ENCODE measurements at regions not wholly inside any gene's neighbourhood (a gene's known extent, or its start where the extent isn't known, plus 50 kb on each side); places are given as distances from the start of the nearest gene placed in this dataset.

DNA sequence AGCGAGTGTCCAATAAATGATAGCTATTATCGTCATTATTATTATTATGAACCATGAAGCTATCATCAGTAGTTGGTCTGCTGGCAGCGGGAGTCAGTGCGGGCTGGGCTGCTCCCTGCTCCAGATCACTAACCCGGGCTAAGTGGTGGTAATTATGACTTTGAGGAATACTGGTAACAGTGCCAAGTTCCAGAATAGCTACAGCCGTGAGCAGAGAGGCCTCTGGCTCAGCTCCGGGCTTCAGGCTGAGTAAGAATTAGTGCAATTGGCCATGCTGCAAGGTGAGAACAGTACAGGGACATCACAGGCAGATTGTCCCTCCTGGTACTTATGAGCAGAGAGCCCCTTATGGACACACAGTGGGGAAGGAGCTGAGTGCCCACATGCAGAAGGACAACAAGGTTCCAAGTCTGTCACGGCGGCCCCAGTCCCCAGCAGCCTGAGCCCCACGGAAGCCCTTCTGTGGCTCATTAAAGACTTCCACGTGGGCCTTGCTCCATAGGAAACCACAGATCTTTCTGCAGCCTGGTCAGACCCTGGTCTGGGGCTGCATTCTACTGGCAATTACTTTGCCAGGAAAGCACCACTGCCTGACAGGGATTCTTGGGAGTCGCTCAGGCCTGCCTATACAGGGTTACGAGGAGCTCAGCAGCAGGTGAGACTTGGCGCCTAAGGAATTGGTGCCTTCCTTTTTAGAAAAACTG lies 235.1 kb downstream of the RRAGC start:
- Histone ChIP-seq H2AFZ (ENCODE audit: low read depth, low read length, poor library complexity, severe bottlenecking) (no peak overlapping the region), H3K9me2 (ENCODE audit: insufficient read depth) (no peaks in the 10 kb centered on the region), H3K4me2 (ENCODE audit: low read length) (no peak overlapping the region), H4K20me1 (ENCODE audit: insufficient read depth) (no peaks in the 10 kb centered on the region), H3K27me3 (ENCODE audit: insufficient read depth, low read length) (peaks cover 3% of the 10 kb centered on the region; the same call in 1 of the 2 replicates), H3K79me2 (ENCODE audit: insufficient read depth, low read length) (no peaks in the 10 kb centered on the region), H3K36me3 (ENCODE audit: control insufficient read depth in 1 of 2, insufficient read depth in 2 of 2, low read length in 2 of 2) (no peaks in the 10 kb centered on the region), H3K9me3 (ENCODE audit: control insufficient read depth in 1 of 2, insufficient read depth in 1 of 2, low read depth in 1 of 2, low read length in 2 of 2) (no peaks in the 10 kb centered on the region), H3K4me1 (ENCODE audit: control insufficient read depth in 1 of 2, insufficient read depth in 2 of 2, low read length in 2 of 2) (no peaks in the 10 kb centered on the region), H3K9ac (ENCODE audit: low read length) (no peak overlapping the region), H3K27ac (ENCODE audit: low read depth, low read length) (no peak overlapping the region), H3K4me3 (replicated peaks in 1 of 2; ENCODE audit: low read depth in 1 of 2, low read length in 2 of 2) (no peak overlapping the region)
- ATAC-seq: no peak
- ChIA-PET CTCF (no interaction called here), POLR2A (no interaction called here), RAD21 (ENCODE audit: low non-redundant PET in 1 of 2, low total read pairs in 2 of 2, uncharacterized antibody in 2 of 2, unreplicated experiment in 2 of 2) (no interaction called here)
- no TSS peak for BruUV-seq (replicated peaks)
- intact Hi-C loops (cut with micrococcal nuclease): no loop called here
- no peak for DNase-seq (ENCODE audit: low read depth, low spot score)
- TF ChIP-seq REST (IDR thresholded peaks at IDR 0.05; ENCODE audit: low read depth): no peak
- TF ChIP-seq JUND (IDR thresholded peaks at IDR 0.05): no peak

GRCh38 chr1:38623529-38623928 lies 236.0 kb downstream of the RRAGC start:
- no peak overlapping the region for H3K4me2 ChIP-seq (ENCODE audit: low read length)
- peaks cover 3% of the 10 kb centered on the region; the same call in 1 of the 2 replicates for H3K27me3 ChIP-seq (ENCODE audit: insufficient read depth, low read length)
- H3K9ac ChIP-seq (ENCODE audit: low read length): no peak overlapping the region
- BruUV-seq (replicated peaks): no TSS peak
- DNase-seq (ENCODE audit: low read depth, low spot score) (no peak), ATAC-seq (no peak)
- H3K9me3 ChIP-seq (ENCODE audit: control insufficient read depth in 1 of 2, insufficient read depth in 1 of 2, low read depth in 1 of 2, low read length in 2 of 2): no peaks in the 10 kb centered on the region
- no peaks in the 10 kb centered on the region for H3K36me3 ChIP-seq (ENCODE audit: control insufficient read depth in 1 of 2, insufficient read depth in 2 of 2, low read length in 2 of 2)
- H2AFZ ChIP-seq (ENCODE audit: low read depth, low read length, poor library complexity, severe bottlenecking): no peak overlapping the region
- no peaks in the 10 kb centered on the region for H4K20me1 ChIP-seq (ENCODE audit: insufficient read depth)
- peaks cover 3% of the 10 kb centered on the region in 2 experiments; a peak in 2 of 4 replicates for H3K4me1 ChIP-seq (ENCODE audit: control insufficient read depth in 1 of 2, insufficient read depth in 2 of 2, low read length in 2 of 2)
- ChIA-PET POLR2A (no interaction called here), RAD21 (ENCODE audit: low non-redundant PET in 1 of 2, low total read pairs in 2 of 2, uncharacterized antibody in 2 of 2, unreplicated experiment in 2 of 2) (no interaction called here), CTCF (no interaction called here)
- no peaks in the 10 kb centered on the region for H3K9me2 ChIP-seq (ENCODE audit: insufficient read depth)
- H3K79me2 ChIP-seq (ENCODE audit: insufficient read depth, low read length): no peaks in the 10 kb centered on the region
- no peak for TF ChIP-seq POLR2AphosphoS5 (IDR thresholded peaks at IDR 0.05; ENCODE audit: low read depth, low read length)
- TF ChIP-seq ZNF274 (IDR thresholded peaks at IDR 0.05; ENCODE audit: low read depth, low read length): no peak
- no peak for TF ChIP-seq FOSL1 (IDR thresholded peaks at IDR 0.05; ENCODE audit: low read depth)
- no peak for TF ChIP-seq EGR1 (IDR thresholded peaks at IDR 0.05; ENCODE audit: low read depth)
- no peak for TF ChIP-seq JUND (IDR thresholded peaks at IDR 0.05)
- TF ChIP-seq REST (IDR thresholded peaks at IDR 0.05; ENCODE audit: low read depth): no peak
- TF ChIP-seq EZH2 (IDR thresholded peaks at IDR 0.05): no peak
- no peak for TF ChIP-seq SRF (IDR thresholded peaks at IDR 0.05; ENCODE audit: low read depth)
- no peak for TF ChIP-seq POLR2A (IDR thresholded peaks at IDR 0.05; ENCODE audit: borderline replicate concordance, extremely low read depth, insufficient read depth, insufficient read length)
- TF ChIP-seq SP1 (IDR thresholded peaks at IDR 0.05; ENCODE audit: low read depth): no peak
- H3K27ac ChIP-seq (ENCODE audit: low read depth, low read length): no peak overlapping the region
- intact Hi-C loops (cut with micrococcal nuclease): no loop called here
- no peak overlapping the region for H3K4me3 ChIP-seq (replicated peaks in 1 of 2; ENCODE audit: low read depth in 1 of 2, low read length in 2 of 2)
